ENCODE measurements at regions not wholly inside any gene's neighbourhood (a gene's known extent, or its start where the extent isn't known, plus 50 kb on each side); places are given as distances from the start of the nearest gene placed in this dataset.

DNA sequence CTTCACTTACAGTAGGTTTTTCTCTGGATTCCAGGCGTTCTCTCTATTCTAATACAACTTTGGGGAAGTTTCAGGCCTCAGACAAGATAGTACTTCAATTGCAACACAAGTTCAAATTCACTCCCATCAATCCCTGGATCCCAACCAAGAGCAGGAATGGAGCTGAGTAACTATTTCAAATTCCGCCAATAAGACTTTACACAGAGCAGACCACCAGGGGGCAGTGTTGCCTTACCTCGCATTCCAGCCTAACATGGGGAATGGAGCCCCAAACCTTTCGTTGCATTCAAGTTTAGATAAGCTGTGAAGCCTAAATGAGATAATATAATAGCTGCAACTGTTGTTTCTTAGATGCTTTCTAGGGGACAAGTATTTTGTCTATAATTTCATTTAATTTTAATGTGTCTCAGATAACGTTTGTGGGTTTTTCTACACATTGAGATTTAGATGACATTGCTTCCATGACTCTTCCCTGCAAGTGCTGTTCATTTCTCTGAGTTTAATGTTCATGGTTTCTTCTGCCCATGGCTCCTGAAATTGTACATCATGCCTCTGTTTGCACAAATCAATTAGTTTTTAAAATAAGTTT is 186.7 kb downstream of the NSUN3 start:
- Mint-ChIP-seq H3K4me1 (ENCODE audit: low read depth) (no peaks in the 10 kb centered on the region), H3K27me3 (peaks cover 45% of the 10 kb centered on the region), H3K9me3 (no peaks in the 10 kb centered on the region), H3K27ac (no peak overlapping the region), H3K36me3 (ENCODE audit: low read depth) (no peaks in the 10 kb centered on the region), H3K4me3 (no peak overlapping the region)
- TF ChIP-seq, protein P1, sequence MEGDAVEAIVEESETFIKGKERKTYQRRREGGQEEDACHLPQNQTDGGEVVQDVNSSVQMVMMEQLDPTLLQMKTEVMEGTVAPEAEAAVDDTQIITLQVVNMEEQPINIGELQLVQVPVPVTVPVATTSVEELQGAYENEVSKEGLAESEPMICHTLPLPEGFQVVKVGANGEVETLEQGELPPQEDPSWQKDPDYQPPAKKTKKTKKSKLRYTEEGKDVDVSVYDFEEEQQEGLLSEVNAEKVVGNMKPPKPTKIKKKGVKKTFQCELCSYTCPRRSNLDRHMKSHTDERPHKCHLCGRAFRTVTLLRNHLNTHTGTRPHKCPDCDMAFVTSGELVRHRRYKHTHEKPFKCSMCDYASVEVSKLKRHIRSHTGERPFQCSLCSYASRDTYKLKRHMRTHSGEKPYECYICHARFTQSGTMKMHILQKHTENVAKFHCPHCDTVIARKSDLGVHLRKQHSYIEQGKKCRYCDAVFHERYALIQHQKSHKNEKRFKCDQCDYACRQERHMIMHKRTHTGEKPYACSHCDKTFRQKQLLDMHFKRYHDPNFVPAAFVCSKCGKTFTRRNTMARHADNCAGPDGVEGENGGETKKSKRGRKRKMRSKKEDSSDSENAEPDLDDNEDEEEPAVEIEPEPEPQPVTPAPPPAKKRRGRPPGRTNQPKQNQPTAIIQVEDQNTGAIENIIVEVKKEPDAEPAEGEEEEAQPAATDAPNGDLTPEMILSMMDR (IDR thresholded peaks at IDR 0.05), result peak; percentile 79
- no peak overlapping the region for H3K27ac ChIP-seq (ENCODE audit: low read depth in 1 of 2, low read length in 2 of 2)
- intact Hi-C loops (cut with DNase I, micrococcal nuclease), result loop anchor here in 1 of 2 experiments (10.0 kb wide), 1 partner anchor 245 kb away; no protein-coding TSS in a partner anchor
- H3K36me3 ChIP-seq (ENCODE audit: insufficient read depth, low read length), result no peaks in the 10 kb centered on the region
- no peak overlapping the region for H3K4me3 ChIP-seq (ENCODE audit: low read length)
- CTCF ChIA-PET, result interaction anchor here (1.1 kb wide), 2 partner anchors 9 to 16 kb away, joined by 3 read pairs; no protein-coding TSS in a partner anchor
- POLR2A ChIA-PET, result no interaction called here
- H3K27me3 ChIP-seq (ENCODE audit: control insufficient read depth in 1 of 2, insufficient read depth in 2 of 2, low read length in 2 of 2), result no peaks in the 10 kb centered on the region
- DNase-seq (peak; percentile 18 to 66 (median 40)), ATAC-seq (ENCODE audit: poor library complexity) (no peak)
- no peaks in the 10 kb centered on the region for H3K4me1 ChIP-seq (ENCODE audit: insufficient read depth, low read length)
- no peaks in the 10 kb centered on the region for H3K9me3 ChIP-seq (ENCODE audit: control insufficient read depth in 1 of 2, insufficient read depth in 1 of 2, low read length in 2 of 2)

DNA sequence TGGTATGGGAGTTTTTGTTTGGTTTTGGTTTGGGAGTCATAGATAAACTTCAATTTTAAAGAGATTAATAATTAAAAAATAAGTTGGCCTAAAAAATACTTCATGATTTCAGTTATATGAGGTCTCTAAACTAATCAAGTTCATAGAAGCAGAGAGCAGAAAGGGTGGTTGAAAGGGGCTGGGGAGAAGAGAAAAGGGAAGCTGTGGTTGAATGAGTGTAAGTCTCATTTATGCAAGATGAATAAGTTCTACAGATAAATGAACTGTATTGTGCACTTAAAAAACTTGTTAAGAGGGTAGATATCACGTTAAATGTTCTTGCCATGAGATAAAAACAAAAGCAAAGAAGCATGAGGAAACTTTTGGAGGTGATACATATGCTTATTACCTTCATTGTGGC is 188.7 kb downstream of the NSUN3 start:
- H3K27ac ChIP-seq (ENCODE audit: low read depth in 1 of 2, low read length in 2 of 2), result no peak overlapping the region
- intact Hi-C loops (cut with DNase I, micrococcal nuclease), result no loop called here
- Mint-ChIP-seq H3K36me3 (ENCODE audit: low read depth) (no peaks in the 10 kb centered on the region), H3K27me3 (peaks cover 38% of the 10 kb centered on the region), H3K4me3 (no peak overlapping the region), H3K4me1 (ENCODE audit: low read depth) (no peaks in the 10 kb centered on the region), H3K9me3 (no peaks in the 10 kb centered on the region), H3K27ac (no peak overlapping the region)
- no peaks in the 10 kb centered on the region for H3K36me3 ChIP-seq (ENCODE audit: insufficient read depth, low read length)
- H3K9me3 ChIP-seq (ENCODE audit: control insufficient read depth in 1 of 2, insufficient read depth in 1 of 2, low read length in 2 of 2), result no peaks in the 10 kb centered on the region
- H3K4me1 ChIP-seq (ENCODE audit: insufficient read depth, low read length), result no peaks in the 10 kb centered on the region
- no peaks in the 10 kb centered on the region for H3K27me3 ChIP-seq (ENCODE audit: control insufficient read depth in 1 of 2, insufficient read depth in 2 of 2, low read length in 2 of 2)
- ATAC-seq (ENCODE audit: poor library complexity) (no peak), DNase-seq (no peak)
- CTCF ChIA-PET, result no interaction called here
- TF ChIP-seq, protein P1 (IDR thresholded peaks at IDR 0.05), result no peak
- POLR2A ChIA-PET, result no interaction called here
- no peak overlapping the region for H3K4me3 ChIP-seq (ENCODE audit: low read length)

DNA sequence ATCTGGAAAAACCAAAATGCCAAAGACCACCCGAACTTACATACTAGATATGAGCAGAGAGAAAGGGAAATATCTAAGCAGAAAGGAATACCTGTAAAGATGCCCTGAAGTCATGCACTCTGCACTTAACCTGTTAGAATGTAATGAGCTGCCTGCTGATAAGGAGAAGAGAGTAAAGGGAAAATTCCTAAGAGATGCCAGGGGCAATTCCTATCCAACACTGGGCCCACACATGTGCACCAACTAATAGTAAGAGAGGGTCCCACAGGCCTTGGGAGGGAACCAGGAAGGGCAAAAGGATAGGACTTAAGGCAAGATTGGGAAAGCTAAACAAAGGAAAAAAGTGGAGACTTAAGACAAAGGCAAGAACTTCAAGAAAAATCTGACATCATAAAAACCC is 189.5 kb downstream of the NSUN3 start:
- ChIA-PET CTCF (no interaction called here), POLR2A (no interaction called here)
- Mint-ChIP-seq H3K27ac (no peak overlapping the region), H3K4me3 (no peak overlapping the region), H3K36me3 (ENCODE audit: low read depth) (no peaks in the 10 kb centered on the region), H3K9me3 (no peaks in the 10 kb centered on the region), H3K27me3 (peaks cover 32% of the 10 kb centered on the region), H3K4me1 (ENCODE audit: low read depth) (no peaks in the 10 kb centered on the region)
- TF ChIP-seq, protein P1 (IDR thresholded peaks at IDR 0.05), result no peak
- intact Hi-C loops (cut with DNase I, micrococcal nuclease), result no loop called here
- H3K4me3 ChIP-seq (ENCODE audit: low read length), result no peak overlapping the region
- H3K36me3 ChIP-seq (ENCODE audit: insufficient read depth, low read length), result no peaks in the 10 kb centered on the region
- H3K27me3 ChIP-seq (ENCODE audit: control insufficient read depth in 1 of 2, insufficient read depth in 2 of 2, low read length in 2 of 2), result no peaks in the 10 kb centered on the region
- no peak overlapping the region for H3K27ac ChIP-seq (ENCODE audit: low read depth in 1 of 2, low read length in 2 of 2)
- no peak for ATAC-seq (ENCODE audit: poor library complexity)
- no peaks in the 10 kb centered on the region for H3K9me3 ChIP-seq (ENCODE audit: control insufficient read depth in 1 of 2, insufficient read depth in 1 of 2, low read length in 2 of 2)
- H3K4me1 ChIP-seq (ENCODE audit: insufficient read depth, low read length), result no peaks in the 10 kb centered on the region
- no peak for DNase-seq
